B cell (primary cell): ENCODE measurements at regions not wholly inside any gene's neighbourhood (a gene's known extent, or its start where the extent isn't known, plus 50 kb on each side); places are given as distances from the start of the nearest gene placed in this dataset.

ENCODE experiments used
- ATAC-seq: fragments of 200-7000 bp; cut with Tn5 transposase; one replicate; pipeline ENCODE4 v1.10.0; 2021; ENCODE audit warnings: low read depth, mild to moderate bottlenecking, moderate number of reproducible peaks, moderate library complexity
- CTCF ChIA-PET: fragments of 350-600 bp; sonication (Branson Sonifier 250); formaldehyde crosslinking; loops from one replicate; lab custom pipeline; 2021; ENCODE audit warnings: antibody characterized with exemption, inconsistent platforms; lab: Charles Lee
- POLR2A ChIA-PET: fragments of 350-600 bp; sonication (Branson Sonifier 250); formaldehyde crosslinking; loops from one replicate; lab custom pipeline; 2021; ENCODE audit warnings: antibody characterized with exemption; lab: Charles Lee
- DNase-seq: peaks from one replicate; pipeline ENCODE4 v3.0.0; 2013
- H2AFZ ChIP-seq: 2 replicates; pipeline ENCODE4 v1.6.1; 2012; ENCODE audit warnings: mild to moderate bottlenecking, low read depth, low read length; ENCODE audit not compliant: insufficient read depth, poor library complexity, severe bottlenecking
- H3K27ac ChIP-seq, 2 donors: 1 replicate in 1 of 2; 2 replicates in 1 of 2; pipeline ENCODE4 v1.5.1; 2012 to 2013; ENCODE audit warnings: low read length in 2 of 2, mild to moderate bottlenecking in 2 of 2, moderate library complexity in 1 of 2
- H3K27me3 ChIP-seq, 4 experiments: fragments of 200-600 bp in 1 of 4; sonication (generic) in 1 of 4; replicated peaks in 1 of 4; 1 replicate in 2 of 4; 2 replicates in 2 of 4; pipeline versions ENCODE4 v1.6.1 to v1.7.0; 2013 to 2016; ENCODE audit warnings: low read length in 3 of 4, mild to moderate bottlenecking in 2 of 4, mixed read lengths in 1 of 4, moderate library complexity in 1 of 4; ENCODE audit not compliant: insufficient read depth in 4 of 4, control insufficient read depth in 3 of 4; ENCODE audit errors: control extremely low read depth in 1 of 4
- H3K36me3 ChIP-seq, 2 experiments: replicated peaks in 1 of 2; 1 replicate in 1 of 2; 2 replicates in 1 of 2; pipeline versions ENCODE4 v1.6.1 to v1.7.1; 2013; ENCODE audit warnings: low read length in 1 of 2; ENCODE audit not compliant: insufficient read depth in 2 of 2, control insufficient read depth in 1 of 2; ENCODE audit errors: control extremely low read depth in 1 of 2, extremely low read depth in 1 of 2
- H3K4me1 ChIP-seq, 2 donors: fragments of 200-600 bp in 1 of 2; sonication (generic) in 1 of 2; 1 replicate in 1 of 2; 2 replicates in 1 of 2; pipeline versions ENCODE4 v1.5.1 to v1.6.1; 2013 to 2017; ENCODE audit warnings: low read length in 2 of 2; ENCODE audit not compliant: control insufficient read depth in 2 of 2, insufficient read depth in 2 of 2
- H3K4me2 ChIP-seq: replicated peaks from 2 replicates; pipeline ENCODE3; 2012; ENCODE audit warnings: mild to moderate bottlenecking, low read depth, low read length; ENCODE audit not compliant: poor library complexity, severe bottlenecking
- H3K4me3 ChIP-seq, 5 experiments: fragments of 200-600 bp in 1 of 5; sonication (generic) in 1 of 5; 1 replicate in 3 of 5; 2 replicates in 2 of 5; pipeline versions ENCODE4 v1.5.1 to v1.7.0; 2011 to 2016; ENCODE audit warnings: low read length in 4 of 5, mild to moderate bottlenecking in 4 of 5, low read depth in 2 of 5, control low read depth in 1 of 5, moderate library complexity in 1 of 5; ENCODE audit not compliant: insufficient read depth in 1 of 5; ENCODE audit errors: control extremely low read depth in 1 of 5, extremely low read depth in 1 of 5
- H3K79me2 ChIP-seq: fragments of 200-600 bp; sonication (generic); one replicate; pipeline ENCODE4 v1.6.0; 2016; ENCODE audit warnings: low read length; ENCODE audit not compliant: control insufficient read depth, insufficient read depth
- H3K9ac ChIP-seq: fragments of 200-600 bp; sonication (generic); 2 replicates; pipeline ENCODE4 v1.6.1; 2017; ENCODE audit warnings: mild to moderate bottlenecking, low read length, moderate library complexity
- H3K9me3 ChIP-seq, 3 donors: one replicate each; pipeline versions ENCODE4 v1.6.1 to v1.7.1; 2013; ENCODE audit warnings: low read length in 2 of 3; ENCODE audit not compliant: control insufficient read depth in 2 of 3, insufficient read depth in 1 of 3; ENCODE audit errors: control extremely low read depth in 1 of 3
- H4K20me1 ChIP-seq: 2 replicates; pipeline ENCODE4 v1.6.0; 2012; ENCODE audit warnings: mild to moderate bottlenecking, low read length; ENCODE audit not compliant: insufficient read depth, control insufficient read depth, poor library complexity, severe bottlenecking
- H3K27ac Mint-ChIP-seq: one replicate; pipeline ENCODE4 v1.8.0; 2021; ENCODE audit warnings: mixed read lengths
- H3K27me3 Mint-ChIP-seq: one replicate; pipeline ENCODE4 v1.8.0; 2021; ENCODE audit warnings: mixed read lengths
- H3K4me1 Mint-ChIP-seq: one replicate; pipeline ENCODE4 v1.8.0; 2021; ENCODE audit warnings: mixed read lengths
- H3K4me3 Mint-ChIP-seq: one replicate; pipeline ENCODE4 v1.8.0; 2021; ENCODE audit warnings: mixed read lengths
- H3K9me3 Mint-ChIP-seq: one replicate; pipeline ENCODE4 v1.8.0; 2022; ENCODE audit warnings: mixed read lengths; ENCODE audit not compliant: insufficient read depth
- EZH2 ChIP-seq: IDR thresholded peaks from 2 replicates; pipeline ENCODE4 v1.6.1; 2012; ENCODE audit warnings: borderline replicate concordance, low read depth, mild to moderate bottlenecking, moderate library complexity, low read length; ENCODE audit not compliant: insufficient read depth, poor library complexity, severe bottlenecking
- WGBS: methylation state at CpG from one replicate; pipeline ENCODE4 v1.1.5; 2013; ENCODE audit warnings: missing lambda C conversion rate; ENCODE audit not compliant: insufficient coverage; 5-methylcytosine and 5-hydroxymethylcytosine counted together
- intact Hi-C: fragments of 100-400 bp; cut with micrococcal nuclease; formaldehyde crosslinking; loops from one replicate; pipeline ENCODE4 v1.10.0; 2022
- TF ChIP-seq, protein P1 (sequence below): fragments of 200-600 bp; IDR thresholded peaks from one replicate; pipeline ENCODE4 v1.8.0; 2022; ENCODE audit warnings: antibody characterized with exemption, mild to moderate bottlenecking

DNA sequence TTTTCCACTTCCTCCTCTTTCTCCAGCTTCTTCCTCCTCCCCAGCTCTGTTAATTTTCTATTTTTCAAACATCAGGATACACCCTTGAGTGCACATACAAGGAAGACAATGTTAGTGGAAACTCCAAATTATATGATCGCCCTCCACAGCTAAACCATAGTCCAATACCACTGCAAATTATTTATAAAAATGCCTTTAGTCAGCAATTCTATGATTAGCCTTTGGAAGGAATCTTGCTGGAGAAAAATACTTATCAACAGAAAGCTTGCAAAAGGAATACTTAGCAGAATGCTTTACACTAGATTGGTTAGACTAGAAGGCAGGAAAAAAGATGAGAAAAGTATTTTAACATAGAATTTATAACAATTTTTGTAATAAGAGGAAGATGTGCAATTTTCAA is 178.9 kb downstream of the FAM124B start:
- Histone ChIP-seq H3K36me3 (no peaks in the 10 kb centered on the region), H3K79me2 (no peaks in the 10 kb centered on the region), H3K9me3 (no peaks in the 10 kb centered on the region), H3K4me1 (no peaks in the 10 kb centered on the region), H4K20me1 (no peaks in the 10 kb centered on the region), H2AFZ (no peak overlapping the region), H3K27me3 (peaks cover 0 to 2% (median 0%) of the 10 kb centered on the region in 4 experiments), H3K4me3 (no peak overlapping the region), H3K9ac (no peak overlapping the region), H3K27ac (no peak overlapping the region), H3K4me2 (no peak overlapping the region)
- CTCF ChIA-PET: no interaction called here
- WGBS: no CpG with 5 or more reads among the region's 1 CpG
- POLR2A ChIA-PET: no interaction called here
- Mint-ChIP-seq H3K4me1 (no peaks in the 10 kb centered on the region), H3K27me3 (peaks cover 36% of the 10 kb centered on the region), H3K9me3 (no peaks in the 10 kb centered on the region), H3K27ac (no peak overlapping the region), H3K4me3 (no peak overlapping the region)
- intact Hi-C loops: no loop called here
- ATAC-seq: no peak
- no peak for TF ChIP-seq EZH2
- TF ChIP-seq, protein P1, sequence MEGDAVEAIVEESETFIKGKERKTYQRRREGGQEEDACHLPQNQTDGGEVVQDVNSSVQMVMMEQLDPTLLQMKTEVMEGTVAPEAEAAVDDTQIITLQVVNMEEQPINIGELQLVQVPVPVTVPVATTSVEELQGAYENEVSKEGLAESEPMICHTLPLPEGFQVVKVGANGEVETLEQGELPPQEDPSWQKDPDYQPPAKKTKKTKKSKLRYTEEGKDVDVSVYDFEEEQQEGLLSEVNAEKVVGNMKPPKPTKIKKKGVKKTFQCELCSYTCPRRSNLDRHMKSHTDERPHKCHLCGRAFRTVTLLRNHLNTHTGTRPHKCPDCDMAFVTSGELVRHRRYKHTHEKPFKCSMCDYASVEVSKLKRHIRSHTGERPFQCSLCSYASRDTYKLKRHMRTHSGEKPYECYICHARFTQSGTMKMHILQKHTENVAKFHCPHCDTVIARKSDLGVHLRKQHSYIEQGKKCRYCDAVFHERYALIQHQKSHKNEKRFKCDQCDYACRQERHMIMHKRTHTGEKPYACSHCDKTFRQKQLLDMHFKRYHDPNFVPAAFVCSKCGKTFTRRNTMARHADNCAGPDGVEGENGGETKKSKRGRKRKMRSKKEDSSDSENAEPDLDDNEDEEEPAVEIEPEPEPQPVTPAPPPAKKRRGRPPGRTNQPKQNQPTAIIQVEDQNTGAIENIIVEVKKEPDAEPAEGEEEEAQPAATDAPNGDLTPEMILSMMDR: no peak
- no peak for DNase-seq

DNA sequence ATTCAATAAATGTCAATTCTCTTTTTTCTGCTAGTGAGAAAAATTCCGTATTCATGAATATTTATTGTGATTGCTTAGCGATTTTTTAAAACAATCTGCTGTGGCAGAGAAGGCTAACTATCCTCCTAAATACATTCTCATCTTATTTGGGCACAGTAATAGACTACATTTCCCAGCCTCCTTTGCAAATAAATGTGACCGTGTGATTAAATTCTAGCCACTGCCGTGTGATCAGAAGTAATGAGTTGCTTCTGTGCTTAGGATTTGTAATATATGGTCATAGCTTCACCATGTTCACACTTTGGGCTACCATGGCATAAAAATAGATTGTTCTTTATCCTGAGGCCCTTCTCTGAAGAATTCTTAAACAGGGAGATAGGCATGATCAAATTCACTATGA is 179.6 kb downstream of the FAM124B start:
- DNase-seq: no peak
- H3K4me3 ChIP-seq: no peak overlapping the region
- Mint-ChIP-seq H3K27ac (no peak overlapping the region), H3K4me3 (no peak overlapping the region), H3K9me3 (no peaks in the 10 kb centered on the region), H3K4me1 (no peaks in the 10 kb centered on the region), H3K27me3 (peaks cover 32% of the 10 kb centered on the region)
- intact Hi-C loops: no loop called here
- no peak overlapping the region for H3K4me2 ChIP-seq
- no peak overlapping the region for H3K9ac ChIP-seq
- no CpG with 5 or more reads among the region's 4 CpGs for WGBS
- ChIA-PET POLR2A (no interaction called here), CTCF (no interaction called here)
- H2AFZ ChIP-seq: no peak overlapping the region
- no peaks in the 10 kb centered on the region for H3K36me3 ChIP-seq
- TF ChIP-seq, protein P1: no peak
- no peak for TF ChIP-seq EZH2
- ATAC-seq: no peak
- no peaks in the 10 kb centered on the region for H3K4me1 ChIP-seq
- no peaks in the 10 kb centered on the region for H3K9me3 ChIP-seq
- H4K20me1 ChIP-seq: no peaks in the 10 kb centered on the region
- H3K27me3 ChIP-seq: peaks cover 0 to 2% (median 0%) of the 10 kb centered on the region in 4 experiments
- H3K79me2 ChIP-seq: no peaks in the 10 kb centered on the region
- no peak overlapping the region for H3K27ac ChIP-seq
